Esophagus squamous epithelium (tissue), 4 donors: ENCODE measurements at regions not wholly inside any gene's neighbourhood (a gene's known extent, or its start where the extent isn't known, plus 50 kb on each side); places are given as distances from the start of the nearest gene placed in this dataset.

ENCODE experiments used
- CTCF ChIP-seq, 6 experiments: fragments of 450-650 bp in 4 of 6; fragments of 200-600 bp in 2 of 6; sonication (generic) in 2 of 6; IDR thresholded peaks; one replicate each; pipeline ENCODE4 v1.5.1; 2016 to 2019; ENCODE audit warnings: antibody characterized with exemption in 6 of 6, mild to moderate bottlenecking in 4 of 6, moderate library complexity in 4 of 6
- POLR2A ChIP-seq, 4 donors: fragments of 450-650 bp; IDR thresholded peaks; one replicate each; pipeline ENCODE4 v1.6.1; 2017; ENCODE audit warnings: antibody characterized with exemption in 4 of 4, mild to moderate bottlenecking in 4 of 4, moderate library complexity in 3 of 4

- TF ChIP-seq CTCF (IDR thresholded peaks at IDR 0.05) = no peak
- no peak for TF ChIP-seq POLR2A (IDR thresholded peaks at IDR 0.05)
These were observed 265.3 kb downstream of the PCDH18 start for GRCh38 chr4:137267024-137267423.
